Heart right ventricle (tissue), 16 donors: ENCODE measurements at regions not wholly inside any gene's neighbourhood (a gene's known extent, or its start where the extent isn't known, plus 50 kb on each side); places are given as distances from the start of the nearest gene placed in this dataset.

ENCODE experiments used
- ATAC-seq, 8 donors: fragments of 200-7000 bp; cut with Tn5 transposase; one replicate each; pipeline ENCODE4 v1.9.1; 2020; ENCODE audit warnings: mild to moderate bottlenecking in 8 of 8, moderate library complexity in 8 of 8, moderate number of reproducible peaks in 1 of 8
- DNase-seq, 2 donors: peaks; one replicate each; pipeline ENCODE4 v3.0.0-alpha.2; 2020
- H3K27ac ChIP-seq, 10 donors: fragments of 200-600 bp; sonication (generic) in 2 of 10; one replicate each; pipeline versions ENCODE4 v1.5.0 to v1.8.0; 2020 to 2022; ENCODE audit warnings: mild to moderate bottlenecking in 3 of 10
- H3K27me3 ChIP-seq, 7 donors: fragments of 200-600 bp; one replicate each; pipeline ENCODE4 v1.8.0; 2021 to 2022; ENCODE audit warnings: mild to moderate bottlenecking in 2 of 7
- H3K36me3 ChIP-seq, 9 donors: fragments of 200-600 bp; sonication (generic) in 1 of 9; one replicate each; pipeline versions ENCODE4 v1.5.0 to v1.8.0; 2020 to 2022; ENCODE audit warnings: mild to moderate bottlenecking in 2 of 9
- H3K4me1 ChIP-seq, 9 donors: fragments of 200-600 bp; sonication (generic) in 1 of 9; one replicate each; pipeline versions ENCODE4 v1.5.0 to v1.8.0; 2020 to 2022; ENCODE audit warnings: mild to moderate bottlenecking in 4 of 9
- H3K4me3 ChIP-seq, 10 donors: fragments of 200-600 bp; sonication (generic) in 2 of 10; one replicate each; pipeline versions ENCODE4 v1.5.0 to v1.8.0; 2020 to 2022; ENCODE audit warnings: mild to moderate bottlenecking in 7 of 10, moderate library complexity in 2 of 10
- H3K9me3 ChIP-seq, 11 donors: fragments of 200-600 bp in 10 of 11; sonication (generic) in 2 of 11; one replicate each; pipeline versions ENCODE4 v1.5.0 to v1.8.0; 2013 to 2022; ENCODE audit warnings: mild to moderate bottlenecking in 2 of 11, control low read depth in 1 of 11, moderate library complexity in 1 of 11
- WGBS, 2 donors: extraction: QIAGEN DNeasy Blood & Tissue Kit; methylation state at CpG; one replicate each; pipeline ENCODE4 v1.1.7; 2013; ENCODE audit warnings: inconsistent platforms in 1 of 2; 5-methylcytosine and 5-hydroxymethylcytosine counted together
- intact Hi-C, 10 donors: fragments of 100-400 bp; cut with DNase I; formaldehyde crosslinking; loops; one replicate each; pipeline versions ENCODE4 v1.11.1 to v1.14.2; 2022
- TF ChIP-seq, protein P1 (sequence below), 9 donors: fragments of 200-600 bp; sonication (generic) in 2 of 9; IDR thresholded peaks; one replicate each; pipeline versions ENCODE4 v1.5.0 to v1.8.0; 2021 to 2022; ENCODE audit warnings: antibody characterized with exemption in 9 of 9, mild to moderate bottlenecking in 5 of 9, moderate library complexity in 1 of 9
- donor health status: Arrhythmogenic right ventricular cardiomyopathy.
- donor health status: ischemic (EF 13 %, LVEDD 7.1; RV severe dilation, severe dysfunction).
- donor health status: healthy with polysubstance abuse.
- donor health status: DM: no; HTN: yes; CAD: no.
- donor health status: DM: no; HTN: no; CAD: no.
- donor health status: ischemic (EF 25% LVEDD 6.9; RV normal size, moderate dysfunction).
- donor health status: ischemic (EF 25% LVEDD 5.7; RV mildly dilated, moderate dysfunction).
- donor health status: healthy.
- donor health status: DM: yes; HTN: yes; CAD: no.
- donor health status: Ischemic cardiomyopathy.
- donor health status: ischemic (EF 35%, LVEDD 5.7; RV mildly dilated, moderate dysfunction).
- donor health status: nonischemic (EF 11% LVEDD 7.7; RV severe dilation, severe dysfunction).
- donor health status: DM: yes; HTN: yes; CAD: no.
- donor health status: PGD.
- donor health status: ischemic (EF 29% LVEDD 5.4; RV normal size, mild dysfunction).
- donor health status: nonischemic (EF 23%, LVEDD 6.1; RV moderate dilation, normal function).

GRCh38 chr22:48039326-48039725, 1276.9 kb downstream of the TBC1D22A start:
- Histone ChIP-seq H3K4me3 (no peak overlapping the region), H3K36me3 (no peaks in the 10 kb centered on the region), H3K27me3 (peaks cover 0 to 33% (median 15%) of the 10 kb centered on the region in 7 donors), H3K9me3 (peaks cover 0 to 18% (median 2%) of the 10 kb centered on the region in 11 donors), H3K4me1 (no peaks in the 10 kb centered on the region), H3K27ac (no peak overlapping the region)
- intact Hi-C loops = no loop called here
- no peak for ATAC-seq
- TF ChIP-seq, protein P1, sequence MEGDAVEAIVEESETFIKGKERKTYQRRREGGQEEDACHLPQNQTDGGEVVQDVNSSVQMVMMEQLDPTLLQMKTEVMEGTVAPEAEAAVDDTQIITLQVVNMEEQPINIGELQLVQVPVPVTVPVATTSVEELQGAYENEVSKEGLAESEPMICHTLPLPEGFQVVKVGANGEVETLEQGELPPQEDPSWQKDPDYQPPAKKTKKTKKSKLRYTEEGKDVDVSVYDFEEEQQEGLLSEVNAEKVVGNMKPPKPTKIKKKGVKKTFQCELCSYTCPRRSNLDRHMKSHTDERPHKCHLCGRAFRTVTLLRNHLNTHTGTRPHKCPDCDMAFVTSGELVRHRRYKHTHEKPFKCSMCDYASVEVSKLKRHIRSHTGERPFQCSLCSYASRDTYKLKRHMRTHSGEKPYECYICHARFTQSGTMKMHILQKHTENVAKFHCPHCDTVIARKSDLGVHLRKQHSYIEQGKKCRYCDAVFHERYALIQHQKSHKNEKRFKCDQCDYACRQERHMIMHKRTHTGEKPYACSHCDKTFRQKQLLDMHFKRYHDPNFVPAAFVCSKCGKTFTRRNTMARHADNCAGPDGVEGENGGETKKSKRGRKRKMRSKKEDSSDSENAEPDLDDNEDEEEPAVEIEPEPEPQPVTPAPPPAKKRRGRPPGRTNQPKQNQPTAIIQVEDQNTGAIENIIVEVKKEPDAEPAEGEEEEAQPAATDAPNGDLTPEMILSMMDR (IDR thresholded peaks at IDR 0.05) = no peak
- DNase-seq = no peak
- 76 to 80% methylated on average over 5 of the region's 5 CpGs for WGBS, 2 donors

GRCh38 chr22:48037618-48038017, 1275.2 kb downstream of the TBC1D22A start:
- 54 to 58% methylated on average over 4 of the region's 4 CpGs for WGBS, 2 donors
- Histone ChIP-seq H3K4me3 (no peak overlapping the region), H3K27me3 (peaks cover 0 to 37% (median 14%) of the 10 kb centered on the region in 7 donors), H3K27ac (no peak overlapping the region), H3K9me3 (peaks cover 0 to 28% (median 3%) of the 10 kb centered on the region in 11 donors), H3K4me1 (no peaks in the 10 kb centered on the region), H3K36me3 (no peaks in the 10 kb centered on the region)
- no peak for DNase-seq
- TF ChIP-seq, protein P1 (IDR thresholded peaks at IDR 0.05) = no peak
- no peak for ATAC-seq
- intact Hi-C loops = no loop called here

GRCh38 chr22:48035897-48036296, 1273.4 kb downstream of the TBC1D22A start:
- ATAC-seq (no peak), DNase-seq (no peak)
- Histone ChIP-seq H3K4me1 (no peaks in the 10 kb centered on the region), H3K4me3 (no peak overlapping the region), H3K27me3 (peaks cover 0 to 37% (median 14%) of the 10 kb centered on the region in 7 donors), H3K9me3 (peaks cover 0 to 21% (median 3%) of the 10 kb centered on the region in 11 donors), H3K36me3 (no peaks in the 10 kb centered on the region), H3K27ac (no peak overlapping the region)
- intact Hi-C loops = no loop called here
- 77 to 78% methylated on average over 12 of the region's 12 CpGs for WGBS, 2 donors
- TF ChIP-seq, protein P1 (IDR thresholded peaks at IDR 0.05) = no peak

- ATAC-seq = no peak
- no peak overlapping the region for H3K4me3 ChIP-seq
- peaks cover 0 to 21% (median 8%) of the 10 kb centered on the region in 7 donors for H3K27me3 ChIP-seq
- intact Hi-C loops = no loop called here
- H3K9me3 ChIP-seq = peaks cover 0 to 11% (median 0%) of the 10 kb centered on the region in 11 donors
- TF ChIP-seq, protein P1 (IDR thresholded peaks at IDR 0.05) = no peak
- H3K36me3 ChIP-seq = no peaks in the 10 kb centered on the region
- no peak for DNase-seq
- H3K27ac ChIP-seq = no peak overlapping the region
- 66 to 69% methylated on average over 6 of the region's 6 CpGs for whole genome bisulfite sequencing, 2 donors
- no peaks in the 10 kb centered on the region for H3K4me1 ChIP-seq
These were observed 1269.1 kb downstream of the TBC1D22A start for GRCh38 chr22:48031589-48031988.
